GM19438 (cell line): ENCODE measurements at regions not wholly inside any gene's neighbourhood (a gene's known extent, or its start where the extent isn't known, plus 50 kb on each side); places are given as distances from the start of the nearest gene placed in this dataset.
A peak's percentile ranks its signal among the peaks of the same experiment; 100 is the strongest.

Source experiments
- ATAC-seq: cut with Tn5 transposase; IDR thresholded peaks from one replicate; pipeline ENCODE4 v1.9.1; 2021; ENCODE audit warnings: low read depth; ENCODE audit not compliant: unreplicated experiment

- ATAC-seq: no peak
These were observed 70.7 kb upstream of the SLC4A4 start for GRCh38 chr4:71268166-71268565.

- ATAC-seq: no peak
These were observed 69.6 kb upstream of the SLC4A4 start for GRCh38 chr4:71269233-71269632.

- ATAC-seq: peak; percentile 49
These were observed 67.9 kb upstream of the SLC4A4 start for GRCh38 chr4:71270901-71271300.

GRCh38 chr4:71272976-71273375, 65.8 kb upstream of the SLC4A4 start:
- ATAC-seq: no peak

GRCh38 chr4:71275004-71275403, 63.8 kb upstream of the SLC4A4 start:
- ATAC-seq: no peak

- ATAC-seq: peak; percentile 77
These were observed 63.2 kb upstream of the SLC4A4 start for GRCh38 chr4:71275570-71275969.

- ATAC-seq: no peak
These were observed 61.5 kb upstream of the SLC4A4 start for GRCh38 chr4:71277353-71277752.

- no peak for ATAC-seq
These were observed 55.1 kb upstream of the SLC4A4 start for GRCh38 chr4:71283642-71284257.

GRCh38 chr4:71287305-71287704, 51.5 kb upstream of the SLC4A4 start:
- no peak for ATAC-seq

GRCh38 chr4:71288875-71289274, 49.9 kb upstream of the SLC4A4 start:
- no peak for ATAC-seq
